HG02610 (cell line): ENCODE measurements at regions not wholly inside any gene's neighbourhood (a gene's known extent, or its start where the extent isn't known, plus 50 kb on each side); places are given as distances from the start of the nearest gene placed in this dataset.
"Not testable (repeated sequence)": the region's sequence is repeated elsewhere in the genome, so short reads cannot be mapped to it uniquely, and the experiment has no call there.

Source experiments
- ATAC-seq: cut with Tn5 transposase; IDR thresholded peaks from one replicate; pipeline ENCODE4 v1.9.1; 2021; ENCODE audit warnings: mild to moderate bottlenecking, moderate library complexity; ENCODE audit not compliant: unreplicated experiment

- no peak for ATAC-seq
Observed at GRCh38 chr10:118913825-118914224, 115.7 kb upstream of the NANOS1 start.

- no peak for ATAC-seq
Observed at GRCh38 chr10:118914629-118915028, 114.9 kb upstream of the NANOS1 start.

GRCh38 chr10:118915161-118915560 lies 114.4 kb upstream of the NANOS1 start:
- no peak for ATAC-seq

- ATAC-seq = no peak
Observed at GRCh38 chr10:118916777-118917176, 112.7 kb upstream of the NANOS1 start.

- no peak for ATAC-seq
Observed at GRCh38 chr10:118917701-118918100, 111.8 kb upstream of the NANOS1 start.

- ATAC-seq = no peak
Observed at GRCh38 chr10:118918116-118918515, 111.4 kb upstream of the NANOS1 start.

GRCh38 chr10:118918587-118918986 lies 110.9 kb upstream of the NANOS1 start:
- ATAC-seq = no peak

DNA sequence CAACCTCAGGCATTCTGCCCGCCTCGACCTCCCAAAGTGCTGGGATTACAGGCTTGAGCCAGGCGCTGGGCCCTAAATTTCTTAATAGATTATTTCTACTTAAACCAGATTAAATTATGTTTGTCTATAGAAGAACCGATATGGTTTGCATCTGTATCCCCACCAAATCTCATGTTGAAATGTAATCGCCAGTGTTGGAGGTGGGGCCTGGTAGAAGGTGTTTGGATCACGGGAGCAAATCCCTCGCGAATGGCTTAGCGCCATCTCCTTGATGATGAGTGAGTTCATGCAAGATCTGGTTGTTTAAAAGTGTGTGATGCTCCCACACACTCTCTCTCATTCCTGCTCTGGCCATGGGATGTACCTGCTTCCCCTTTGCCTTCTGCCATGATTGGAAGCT lies 109.3 kb upstream of the NANOS1 start:
- ATAC-seq = no peak

- no peak for ATAC-seq
Observed at GRCh38 chr10:118922226-118922625, 107.3 kb upstream of the NANOS1 start.

DNA sequence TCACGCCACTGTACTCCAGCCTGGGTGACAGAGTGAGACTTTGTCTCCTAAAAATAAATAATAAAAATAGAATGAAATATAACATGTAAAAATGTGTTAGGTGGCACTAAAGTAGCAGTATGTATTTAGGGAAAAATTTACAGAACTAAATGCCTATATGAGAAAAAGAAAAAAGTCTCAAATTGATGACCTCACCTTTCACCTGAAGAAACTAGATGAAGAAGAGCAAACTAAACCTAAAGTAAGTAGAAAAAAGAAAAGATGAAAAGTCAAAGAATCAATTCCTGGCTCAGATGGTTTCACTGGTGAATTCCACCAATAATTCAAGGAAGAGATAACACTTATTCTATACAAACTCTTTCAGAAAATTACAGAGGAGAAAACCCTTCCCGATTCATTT lies 106.5 kb upstream of the NANOS1 start:
- no peak for ATAC-seq

DNA sequence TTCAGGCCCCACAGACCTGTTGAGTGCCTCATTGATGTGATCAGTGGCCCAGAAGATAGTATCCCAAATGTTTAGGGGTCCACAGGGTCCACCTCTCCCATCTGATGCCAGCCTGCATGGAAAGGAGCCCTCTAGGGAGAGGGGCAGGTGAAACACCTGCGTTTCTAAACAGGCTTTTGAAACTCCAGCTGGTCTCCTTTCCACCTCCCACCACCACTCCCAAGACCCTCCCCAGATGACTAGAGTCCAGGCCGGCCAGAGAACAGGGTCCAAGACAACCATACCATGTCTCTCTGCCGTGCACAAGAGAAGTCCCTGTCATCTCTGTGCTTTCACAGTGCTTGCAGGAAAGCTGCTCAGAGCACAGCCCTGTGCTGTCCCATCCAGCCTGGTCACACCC lies 105.0 kb upstream of the NANOS1 start:
- no peak for ATAC-seq

DNA sequence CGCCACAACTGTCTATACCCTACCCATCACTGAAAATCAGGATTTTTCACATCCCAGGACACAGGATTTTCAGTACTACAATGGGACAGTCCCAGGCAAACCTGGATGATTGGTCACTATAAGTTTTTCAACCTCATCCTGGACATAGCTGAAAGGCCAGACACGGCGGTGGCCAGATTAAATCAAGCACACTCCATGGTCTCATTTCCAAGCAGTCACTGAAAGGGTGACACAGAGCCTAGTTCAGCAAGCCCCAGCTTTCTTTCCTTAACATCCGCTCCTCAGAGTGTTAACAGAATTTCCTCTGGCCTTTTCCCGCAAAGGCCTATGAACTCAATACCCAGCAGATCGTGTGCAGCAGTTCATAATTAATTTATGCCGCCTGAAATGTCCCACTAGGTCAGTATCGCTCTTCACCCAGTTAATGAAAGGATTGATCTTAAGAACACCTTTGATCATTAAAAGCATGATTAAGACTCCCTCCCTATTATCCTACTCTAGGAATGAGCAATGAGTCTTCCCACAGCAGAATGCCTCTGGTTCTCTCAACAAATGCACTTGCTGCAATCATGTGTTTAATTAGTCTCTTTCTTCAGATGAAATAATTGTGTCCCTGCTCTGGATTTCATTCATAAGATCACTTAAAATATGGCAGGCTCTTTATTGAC lies 104.0 kb upstream of the NANOS1 start:
- no peak for ATAC-seq

DNA sequence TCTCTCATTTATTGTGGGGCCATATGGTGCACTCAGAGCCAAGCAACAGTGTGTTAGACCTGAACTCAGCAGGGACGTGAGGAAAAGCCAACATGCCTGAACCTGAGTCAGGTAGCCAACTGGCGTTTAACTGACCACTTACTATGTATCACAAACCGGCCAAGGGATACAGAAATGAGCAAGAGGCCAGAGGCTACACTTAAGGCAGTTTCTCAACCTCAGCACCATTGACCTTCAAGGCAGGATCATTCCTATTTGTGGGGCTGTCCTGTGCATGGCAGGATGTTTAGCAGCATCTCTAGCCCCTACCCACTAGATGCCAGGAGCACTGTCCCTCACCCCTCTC lies 103.5 kb upstream of the NANOS1 start:
- ATAC-seq = no peak

DNA sequence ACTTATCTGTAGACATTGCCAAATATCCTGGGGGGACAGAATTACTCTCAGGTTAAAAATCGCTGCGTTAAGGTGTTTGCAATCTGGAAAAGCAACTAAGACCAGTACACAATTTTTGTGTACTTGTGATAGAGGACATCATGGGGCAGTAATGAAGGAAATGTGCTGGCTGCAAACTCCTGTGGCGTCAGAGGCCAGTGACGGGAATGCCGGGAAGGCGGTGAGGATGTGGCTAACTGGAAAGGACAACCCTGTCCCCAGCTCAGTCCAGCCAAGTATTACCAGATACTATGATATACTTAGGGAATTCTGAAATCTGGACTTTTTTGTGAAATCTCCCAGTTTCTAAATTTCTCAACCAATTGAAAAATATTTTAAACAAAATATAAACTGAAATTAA lies 103.1 kb upstream of the NANOS1 start:
- ATAC-seq = no peak

- ATAC-seq = no peak
Observed at GRCh38 chr10:118926903-118927302, 102.6 kb upstream of the NANOS1 start.

DNA sequence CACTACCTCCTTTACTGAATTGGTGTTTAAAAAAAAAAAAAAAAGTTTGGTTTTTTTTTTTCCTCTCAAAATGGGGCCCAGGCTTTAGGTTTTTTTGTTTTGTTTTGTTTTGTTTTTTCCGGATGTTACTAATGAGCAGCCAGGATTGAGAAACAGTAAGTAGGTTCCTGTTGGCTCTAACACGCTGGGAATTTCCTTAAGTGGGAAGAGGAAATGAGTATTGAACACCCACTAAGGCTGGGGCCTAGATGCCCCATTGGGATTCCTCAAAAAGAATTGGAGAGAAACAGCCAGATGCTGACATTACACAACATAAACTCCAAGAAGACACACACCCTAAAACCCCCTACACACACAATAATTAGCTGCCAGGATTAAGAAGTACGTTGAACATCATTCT lies 102.2 kb upstream of the NANOS1 start:
- no peak for ATAC-seq

GRCh38 chr10:118930614-118931013 lies 98.9 kb upstream of the NANOS1 start:
- ATAC-seq = no peak

- ATAC-seq = no peak
Observed at GRCh38 chr10:118931436-118931835, 98.1 kb upstream of the NANOS1 start.

DNA sequence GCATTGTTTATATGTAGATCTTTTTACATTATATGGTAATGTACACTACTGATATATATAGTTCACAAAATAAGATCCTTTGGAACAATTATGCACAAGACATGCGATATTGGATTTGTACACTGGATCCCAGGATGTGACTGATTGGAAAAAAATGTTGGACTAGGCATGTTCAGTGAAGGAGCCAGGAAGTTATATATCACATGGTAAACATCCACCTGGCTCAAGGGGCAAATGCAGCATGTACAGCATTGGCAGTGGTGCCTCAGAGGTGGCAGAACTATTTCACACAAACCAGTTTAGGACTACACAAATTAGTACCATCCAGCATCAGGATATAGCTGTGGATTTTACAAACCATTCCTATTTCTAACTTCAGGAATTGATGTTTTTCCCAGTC lies 97.4 kb upstream of the NANOS1 start:
- not testable (repeated sequence) for ATAC-seq

DNA sequence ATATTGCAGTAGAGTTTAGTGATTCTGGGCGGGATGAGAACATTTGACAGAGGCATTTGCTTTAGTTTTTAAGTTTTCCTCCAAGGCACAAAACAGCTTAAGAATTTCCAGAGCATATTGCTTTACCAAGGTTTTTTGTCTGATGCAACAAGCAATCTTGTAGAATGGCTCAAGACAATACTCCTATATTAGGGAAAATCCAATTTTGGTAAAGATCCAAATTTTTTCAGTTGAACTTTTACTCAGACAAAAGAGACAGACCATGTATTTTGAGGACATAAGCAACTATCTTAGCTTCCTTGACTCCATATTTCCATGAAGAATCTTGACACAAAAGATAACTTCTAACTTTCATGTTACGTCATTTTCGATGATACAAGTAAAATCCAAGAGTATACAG lies 92.3 kb upstream of the NANOS1 start:
- ATAC-seq = no peak

- ATAC-seq = no peak
Observed at GRCh38 chr10:118939211-118940007, 90.1 kb upstream of the NANOS1 start.

DNA sequence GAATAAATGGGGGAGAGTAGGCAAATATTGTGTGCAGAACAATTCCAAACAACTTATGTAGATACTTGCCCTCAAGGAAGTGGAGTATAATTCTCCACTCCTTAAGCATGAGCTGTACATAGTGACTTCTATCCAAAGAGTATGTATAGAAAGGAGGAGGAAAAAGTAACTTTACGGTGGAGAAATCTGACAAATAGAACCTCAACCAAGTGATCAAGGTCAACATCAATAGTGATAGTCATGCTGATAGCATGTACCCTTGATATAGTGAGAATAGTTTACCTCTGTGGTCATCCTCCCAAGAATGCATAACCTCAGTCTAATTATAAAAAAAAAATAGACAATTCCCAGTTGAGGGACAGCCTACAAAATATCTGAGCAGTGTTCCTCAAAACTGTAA lies 89.1 kb upstream of the NANOS1 start:
- no peak for ATAC-seq

DNA sequence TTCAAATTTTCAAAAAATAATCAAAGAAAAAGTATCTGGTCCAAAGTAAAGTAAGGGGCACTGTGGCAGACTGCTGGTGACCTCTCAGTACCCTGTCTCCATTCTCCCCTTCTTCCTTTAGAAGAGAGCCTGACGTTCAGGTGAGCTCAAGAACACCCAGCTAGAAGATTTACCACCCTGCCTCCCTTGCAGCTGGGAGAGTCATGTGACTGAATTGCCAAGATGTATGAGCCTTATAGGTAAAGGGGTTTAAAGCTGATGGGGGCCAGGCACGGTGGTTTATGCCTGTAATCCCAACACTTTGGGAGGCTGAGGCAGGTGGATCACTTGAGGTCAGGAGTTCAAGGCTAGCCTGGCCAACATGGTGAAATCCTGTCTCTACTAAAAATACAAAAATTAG lies 86.3 kb upstream of the NANOS1 start:
- ATAC-seq = no peak
